H1 (cell line): ENCODE measurements at regions not wholly inside any gene's neighbourhood (a gene's known extent, or its start where the extent isn't known, plus 50 kb on each side); places are given as distances from the start of the nearest gene placed in this dataset.
"Not testable (repeated sequence)": the region's sequence is repeated elsewhere in the genome, so short reads cannot be mapped to it uniquely, and the experiment has no call there.

ENCODE experiments used
- CTCF ChIA-PET: fragments of 300-600 bp; sonication (Branson Sonifier 250); formaldehyde crosslinking; loops from one replicate; lab custom pipeline; 2021; ENCODE audit not compliant: partially characterized antibody; lab: Charles Lee
- POLR2A ChIA-PET: fragments of 300-600 bp; sonication (Branson Sonifier 250); formaldehyde crosslinking; loops from one replicate; lab custom pipeline; 2021; ENCODE audit warnings: inconsistent platforms; ENCODE audit not compliant: partially characterized antibody; lab: Charles Lee
- DNase-seq, 2 experiments: peaks; one replicate each; pipeline versions ENCODE4 v3.0.0 to v3.0.0-alpha.2; 2010 to 2022; ENCODE audit warnings: low spot score in 2 of 2, low read depth in 1 of 2, mixed read lengths in 1 of 2
- FAIRE-seq: peaks from 2 replicates; lab custom pipeline; 2011; peaks lifted over from hg19 to GRCh38; lab: Jason Lieb, UNC
- H2AFZ ChIP-seq: 2 replicates; pipeline ENCODE4 v1.8.1; 2012; ENCODE audit warnings: low read length, inconsistent platforms
- H2AK5ac ChIP-seq: 2 replicates; pipeline ENCODE4 v1.6.1; 2013; ENCODE audit warnings: low read depth, low read length
- H2BK120ac ChIP-seq: replicated peaks from 2 replicates; pipeline ENCODE3; 2013; ENCODE audit warnings: low read depth, low read length, inconsistent platforms
- H2BK12ac ChIP-seq: 2 replicates; pipeline ENCODE4 v1.6.1; 2013; ENCODE audit warnings: low read depth, low read length
- H2BK15ac ChIP-seq: 2 replicates; pipeline ENCODE4 v1.6.1; 2013; ENCODE audit warnings: low read length
- H2BK20ac ChIP-seq: 2 replicates; pipeline ENCODE4 v1.6.1; 2013; ENCODE audit warnings: low read length
- H2BK5ac ChIP-seq: 2 replicates; pipeline ENCODE4 v1.6.1; 2013; ENCODE audit warnings: low read depth, low read length
- H3K14ac ChIP-seq: 2 replicates; pipeline ENCODE4 v1.6.1; 2013; ENCODE audit warnings: inconsistent platforms; ENCODE audit not compliant: insufficient read length
- H3K18ac ChIP-seq: 2 replicates; pipeline ENCODE4 v1.6.1; 2013; ENCODE audit warnings: low read length; ENCODE audit errors: extremely low read depth
- H3K23ac ChIP-seq: 2 replicates; pipeline ENCODE4 v1.6.1; 2013; ENCODE audit warnings: inconsistent platforms; ENCODE audit not compliant: insufficient read length
- H3K23me2 ChIP-seq: 2 replicates; pipeline ENCODE4 v1.6.1; 2013; ENCODE audit warnings: low read depth, low read length
- H3K27ac ChIP-seq: 2 replicates; pipeline ENCODE4 v1.6.1; 2011; ENCODE audit warnings: low read depth, low read length, inconsistent platforms
- H3K27me3 ChIP-seq, 4 experiments: replicated peaks in 1 of 4; 1 replicate in 1 of 4; 2 replicates in 3 of 4; pipeline versions ENCODE4 v1.6.1 to v1.8.1; 2011 to 2013; ENCODE audit warnings: low read length in 3 of 4, mild to moderate bottlenecking in 3 of 4, inconsistent platforms in 2 of 4, mixed read lengths in 2 of 4, moderate library complexity in 1 of 4; ENCODE audit not compliant: control insufficient read depth in 3 of 4, insufficient read depth in 3 of 4; ENCODE audit errors: extremely low read depth in 1 of 4
- H3K36me3 ChIP-seq, 4 experiments: 2 replicates each; pipeline versions ENCODE4 v1.6.1 to v1.8.1; 2011 to 2013; ENCODE audit warnings: mild to moderate bottlenecking in 4 of 4, low read length in 3 of 4, moderate library complexity in 2 of 4, control low read depth in 1 of 4, inconsistent platforms in 1 of 4; ENCODE audit not compliant: insufficient read depth in 4 of 4, control insufficient read depth in 2 of 4
- H3K4ac ChIP-seq: replicated peaks from 2 replicates; pipeline ENCODE3; 2013; ENCODE audit warnings: low read length, low read depth, mixed read lengths, inconsistent platforms; ENCODE audit not compliant: insufficient read length
- H3K4me1 ChIP-seq, 4 experiments: replicated peaks in 1 of 4; 1 replicate in 1 of 4; 2 replicates in 3 of 4; pipeline versions ENCODE4 v1.6.1 to v1.8.1; 2011 to 2013; ENCODE audit warnings: low read length in 3 of 4, inconsistent platforms in 2 of 4, mixed read lengths in 1 of 4; ENCODE audit not compliant: insufficient read depth in 4 of 4, control insufficient read depth in 3 of 4
- H3K4me2 ChIP-seq, 2 experiments: 2 replicates each; pipeline versions ENCODE4 v1.6.1 to v1.8.1; 2011 to 2013; ENCODE audit warnings: low read depth in 2 of 2, low read length in 2 of 2, control low read depth in 1 of 2, inconsistent platforms in 1 of 2, mild to moderate bottlenecking in 1 of 2; ENCODE audit not compliant: insufficient read depth in 1 of 2
- H3K4me3 ChIP-seq, 4 experiments: fragments of 200-600, 300-600 bp in 1 of 4; sonication (generic), shearing (Covaris generic), sonication (Bioruptor Twin) in 1 of 4; 2 replicates each; pipeline versions ENCODE4 v1.5.1 to v1.8.1; 2011 to 2016; ENCODE audit warnings: low read length in 4 of 4, low read depth in 3 of 4, control low read depth in 2 of 4, inconsistent platforms in 2 of 4, mild to moderate bottlenecking in 2 of 4, mixed read lengths in 1 of 4, moderate library complexity in 1 of 4; ENCODE audit not compliant: insufficient read depth in 2 of 4; ENCODE audit errors: extremely low read depth in 1 of 4
- H3K56ac ChIP-seq: replicated peaks from 2 replicates; pipeline ENCODE3; 2013; ENCODE audit warnings: low read depth, mild to moderate bottlenecking, mixed read lengths, low read length, inconsistent platforms; ENCODE audit not compliant: insufficient read length
- H3K79me1 ChIP-seq: 2 replicates; pipeline ENCODE4 v1.6.1; 2013; ENCODE audit warnings: low read depth, low read length, control low read depth
- H3K79me2 ChIP-seq, 2 experiments: 2 replicates each; pipeline versions ENCODE4 v1.6.1 to v1.8.1; 2012 to 2013; ENCODE audit warnings: low read length in 2 of 2, mild to moderate bottlenecking in 2 of 2, inconsistent platforms in 1 of 2; ENCODE audit not compliant: insufficient read depth in 2 of 2, control insufficient read depth in 1 of 2
- H3K9ac ChIP-seq, 4 experiments: replicated peaks in 1 of 4; 1 replicate in 1 of 4; 2 replicates in 3 of 4; pipeline versions ENCODE4 v1.6.1 to v1.8.1; 2011 to 2013; ENCODE audit warnings: low read depth in 3 of 4, low read length in 3 of 4, control low read depth in 2 of 4, mild to moderate bottlenecking in 2 of 4, moderate library complexity in 2 of 4, inconsistent platforms in 1 of 4; ENCODE audit errors: extremely low read depth in 1 of 4
- H3K9me3 ChIP-seq, 2 experiments: 2 replicates each; pipeline versions ENCODE4 v1.6.1 to v1.8.1; 2012 to 2013; ENCODE audit warnings: mild to moderate bottlenecking in 2 of 2, moderate library complexity in 2 of 2, control low read depth in 1 of 2, inconsistent platforms in 1 of 2, low read depth in 1 of 2, low read length in 1 of 2, mixed read lengths in 1 of 2; ENCODE audit not compliant: insufficient read depth in 2 of 2
- H4K20me1 ChIP-seq, 2 experiments: replicated peaks in 1 of 2; 2 replicates each; pipeline versions ENCODE3 to v1.8.1; 2011 to 2013; ENCODE audit warnings: inconsistent platforms in 2 of 2, low read length in 2 of 2, mild to moderate bottlenecking in 1 of 2; ENCODE audit not compliant: insufficient read depth in 2 of 2, control insufficient read depth in 1 of 2
- H4K5ac ChIP-seq: 2 replicates; pipeline ENCODE4 v1.6.1; 2013; ENCODE audit warnings: low read length, low read depth, mixed read lengths, inconsistent platforms; ENCODE audit not compliant: insufficient read length
- H4K8ac ChIP-seq: 2 replicates; pipeline ENCODE4 v1.8.0; 2013; ENCODE audit warnings: mild to moderate bottlenecking, moderate library complexity, low read length, inconsistent platforms; ENCODE audit not compliant: insufficient read depth; ENCODE audit errors: extremely low read depth
- H4K91ac ChIP-seq: replicated peaks from 2 replicates; pipeline ENCODE3; 2013; ENCODE audit warnings: low read length, mixed read lengths, inconsistent platforms; ENCODE audit not compliant: insufficient read length
- WGBS, 2 experiments: shearing (Covaris generic) in 1 of 2; methylation state at CpG; one replicate each; pipeline versions ENCODE4 v1.1.6 to v1.1.7; 2013 to 2015; ENCODE audit warnings: low lambda C conversion rate in 2 of 2, mixed read lengths in 2 of 2, inconsistent platforms in 1 of 2, low coverage in 1 of 2, missing lambda C conversion rate in 1 of 2; ENCODE audit not compliant: insufficient replicate concordance in 2 of 2, insufficient coverage in 1 of 2, insufficient read length in 1 of 2; ENCODE audit errors: extremely low coverage in 1 of 2, missing lambda C conversion rate in 1 of 2; 5-methylcytosine and 5-hydroxymethylcytosine counted together

GRCh38 chr7:73213076-73213475 is 95.5 kb downstream of the NSUN5 start:
- H3K4ac ChIP-seq, H3K14ac ChIP-seq, H3K79me1 ChIP-seq, H2BK5ac ChIP-seq, H3K4me1 ChIP-seq, H4K20me1 ChIP-seq, H3K23ac ChIP-seq, H3K27me3 ChIP-seq, H2BK15ac ChIP-seq, POLR2A ChIA-PET, H3K79me2 ChIP-seq, H3K4me3 ChIP-seq, H2BK20ac ChIP-seq, DNase-seq, H4K5ac ChIP-seq, H3K27ac ChIP-seq, H3K56ac ChIP-seq, CTCF ChIA-PET, H3K36me3 ChIP-seq, H4K8ac ChIP-seq, H2BK12ac ChIP-seq, H2AFZ ChIP-seq, H3K4me2 ChIP-seq, H4K91ac ChIP-seq, H3K18ac ChIP-seq, H3K9ac ChIP-seq, H2BK120ac ChIP-seq, H2AK5ac ChIP-seq, H3K23me2 ChIP-seq, FAIRE-seq, H3K9me3 ChIP-seq: not testable (repeated sequence)
- 76% methylated on average over 3 of the region's 7 CpGs; no CpG with 5 or more reads in 1 of the 2 experiments for WGBS, 2 experiments

- POLR2A ChIA-PET, H3K23ac ChIP-seq: not testable (repeated sequence)
- 100% methylated on average over 1 of the region's 3 CpGs; no CpG with 5 or more reads in 1 of the 2 experiments for WGBS, 2 experiments
Observed at GRCh38 chr7:73205594-73205993, 103.0 kb downstream of the NSUN5 start.

More at GRCh38 chr7:73205594-73205993, 103.0 kb downstream of the NSUN5 start:
- H3K56ac ChIP-seq, H2BK12ac ChIP-seq, H3K27me3 ChIP-seq, H4K91ac ChIP-seq, H3K4me3 ChIP-seq, H3K9ac ChIP-seq, DNase-seq, H4K20me1 ChIP-seq, H2BK15ac ChIP-seq, H3K14ac ChIP-seq, H3K4ac ChIP-seq, H2BK5ac ChIP-seq, H3K9me3 ChIP-seq, H4K8ac ChIP-seq, CTCF ChIA-PET, H2AFZ ChIP-seq, H3K4me2 ChIP-seq, H3K4me1 ChIP-seq, H2AK5ac ChIP-seq, H3K79me1 ChIP-seq, H2BK20ac ChIP-seq, H3K36me3 ChIP-seq, H4K5ac ChIP-seq, H3K79me2 ChIP-seq, FAIRE-seq, H3K27ac ChIP-seq, H3K18ac ChIP-seq, H3K23me2 ChIP-seq, H2BK120ac ChIP-seq: not testable (repeated sequence)
